Tibial nerve (tissue), 4 donors: ENCODE measurements at regions not wholly inside any gene's neighbourhood (a gene's known extent, or its start where the extent isn't known, plus 50 kb on each side); places are given as distances from the start of the nearest gene placed in this dataset.

Source experiments
- CTCF ChIP-seq, 5 experiments: fragments of 200-600 bp in 3 of 5; fragments of 450-650 bp in 2 of 5; sonication (generic) in 3 of 5; IDR thresholded peaks; one replicate each; pipeline ENCODE4 v1.5.1; 2016 to 2019; ENCODE audit warnings: antibody characterized with exemption in 5 of 5, mild to moderate bottlenecking in 3 of 5, moderate library complexity in 2 of 5
- EP300 ChIP-seq, 2 donors: sonication (generic); formaldehyde crosslinking; IDR thresholded peaks; one replicate each; pipeline ENCODE4 v1.6.1; 2017; ENCODE audit warnings: antibody characterized with exemption in 2 of 2, mild to moderate bottlenecking in 1 of 2
- POLR2A ChIP-seq, 2 donors: fragments of 450-650 bp; IDR thresholded peaks; one replicate each; pipeline ENCODE4 v1.6.1; 2017; ENCODE audit warnings: antibody characterized with exemption in 2 of 2, mild to moderate bottlenecking in 2 of 2, moderate library complexity in 2 of 2

GRCh38 chr20:1783245-1783644 lies 112.0 kb upstream of the SIRPA start:
- TF ChIP-seq CTCF (IDR thresholded peaks at IDR 0.05) (no peak), POLR2A (IDR thresholded peaks at IDR 0.05) (no peak), EP300 (IDR thresholded peaks at IDR 0.05) (no peak)
